ENCODE measurements at regions not wholly inside any gene's neighbourhood (a gene's known extent, or its start where the extent isn't known, plus 50 kb on each side); places are given as distances from the start of the nearest gene placed in this dataset.
A peak's percentile ranks its signal among the peaks of the same experiment; 100 is the strongest.

DNA sequence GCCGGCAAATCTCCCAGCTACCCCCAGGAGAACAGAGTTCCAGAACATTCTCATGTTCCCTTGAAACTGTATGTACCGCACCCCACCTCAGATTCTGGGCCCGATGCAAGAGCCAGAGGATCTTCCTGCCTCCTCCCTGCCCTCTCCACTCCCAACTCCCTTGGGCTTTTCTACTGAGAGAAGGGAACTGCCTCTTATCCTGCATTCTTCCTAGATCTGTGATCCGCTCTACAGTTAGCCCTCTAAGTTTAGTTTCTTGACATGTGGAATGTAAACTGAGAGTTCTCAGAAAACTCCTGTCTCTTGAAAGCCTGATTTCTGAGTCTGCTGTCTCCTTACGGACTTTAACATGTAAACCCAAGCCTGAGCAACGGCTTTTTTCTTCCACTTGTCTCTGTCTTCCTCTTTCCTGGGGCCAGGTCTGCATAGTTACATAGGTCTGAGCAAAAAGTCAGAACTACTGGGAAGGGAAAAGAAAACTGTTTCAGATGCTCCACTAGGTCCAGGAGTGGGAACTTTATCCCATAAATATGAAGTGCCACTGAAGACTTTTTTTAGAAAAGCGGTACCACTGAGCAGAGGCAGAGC, 86.5 kb upstream of the TNFAIP3 start:
- Mint-ChIP-seq H3K27ac (no peak overlapping the region), H3K9me3 (no peaks in the 10 kb centered on the region), H3K36me3 (no peaks in the 10 kb centered on the region), H3K4me3 (no peak overlapping the region), H3K27me3 (peaks cover 2% of the 10 kb centered on the region), H3K4me1 (ENCODE audit: low read depth) (peaks cover 4% of the 10 kb centered on the region)
- ChIA-PET POLR2A (no interaction called here), CTCF (no interaction called here)
- intact Hi-C loops (cut with micrococcal nuclease) = loop anchor here (5.0 kb wide), 1 partner anchor 38 kb away; no protein-coding TSS in a partner anchor
- DNase-seq = no peak

DNA sequence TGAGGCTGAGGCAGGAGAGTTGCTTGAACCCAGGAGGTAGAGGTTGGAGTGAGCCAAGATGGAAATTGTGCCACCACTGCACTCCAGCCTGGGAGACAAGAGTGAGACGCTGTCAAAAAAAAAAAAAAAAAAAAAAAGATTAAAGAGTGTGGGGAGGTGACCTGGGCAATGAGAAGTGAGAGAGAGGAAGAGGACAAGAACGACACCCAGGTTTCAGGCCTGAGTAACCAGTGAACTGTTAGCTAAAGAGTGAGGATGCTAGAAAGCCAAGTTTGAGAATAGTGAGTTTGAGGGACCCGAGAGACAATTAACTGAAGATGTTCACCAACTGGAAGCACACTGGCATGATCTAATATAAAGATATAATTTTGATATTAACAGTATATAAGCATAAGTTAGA, 85.4 kb upstream of the TNFAIP3 start:
- Mint-ChIP-seq H3K4me3 (no peak overlapping the region), H3K27ac (no peak overlapping the region), H3K4me1 (ENCODE audit: low read depth) (peaks cover 4% of the 10 kb centered on the region), H3K9me3 (no peaks in the 10 kb centered on the region), H3K27me3 (peaks cover 2% of the 10 kb centered on the region), H3K36me3 (no peaks in the 10 kb centered on the region)
- CTCF ChIA-PET = no interaction called here
- DNase-seq = no peak
- intact Hi-C loops (cut with micrococcal nuclease) = loop anchor here (5.0 kb wide), 1 partner anchor 39 kb away; no protein-coding TSS in a partner anchor
- POLR2A ChIA-PET = no interaction called here

DNA sequence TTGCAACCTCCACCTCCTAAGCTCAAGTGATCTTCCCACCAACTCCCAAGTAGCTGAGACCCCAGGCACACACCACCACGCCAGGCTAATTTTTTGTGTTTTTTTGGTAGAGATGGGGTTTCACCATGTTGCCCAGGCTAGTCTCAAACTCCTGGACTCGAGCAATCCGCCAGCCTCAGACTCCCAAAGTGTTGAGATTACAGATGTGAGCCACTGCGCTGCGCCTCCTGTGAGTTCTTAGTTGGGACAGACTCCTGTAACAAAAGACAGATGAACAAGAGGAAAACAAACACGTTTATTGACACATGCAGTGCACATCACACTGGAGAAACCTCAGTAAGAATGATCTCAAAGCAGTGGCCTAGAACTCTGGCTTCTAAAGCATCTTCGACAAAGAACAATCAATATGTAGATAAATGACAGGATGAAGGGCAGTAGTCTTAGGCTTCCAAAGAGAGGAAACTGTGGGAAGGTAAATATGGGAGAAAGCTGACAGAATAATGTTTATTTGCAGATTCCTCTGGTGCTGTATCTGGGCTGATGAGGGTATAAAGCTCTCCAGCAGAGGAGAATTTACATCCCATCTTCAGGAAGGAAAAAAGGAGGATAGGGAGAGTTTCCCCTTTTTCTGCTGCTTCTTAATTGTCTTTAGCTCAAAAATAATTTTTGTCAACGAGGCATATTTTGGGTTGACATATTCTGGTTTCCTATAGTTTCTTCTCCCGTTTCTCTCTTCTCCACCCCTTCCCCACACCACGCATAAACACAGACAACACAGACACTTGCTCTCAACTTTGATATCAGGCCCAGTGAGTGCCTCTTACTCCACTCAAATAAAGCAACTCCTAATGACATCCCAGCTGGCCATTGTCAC, 84.7 kb upstream of the TNFAIP3 start:
- Mint-ChIP-seq H3K9me3 (no peaks in the 10 kb centered on the region), H3K4me3 (no peak overlapping the region), H3K27me3 (no peaks in the 10 kb centered on the region), H3K27ac (no peak overlapping the region), H3K4me1 (ENCODE audit: low read depth) (no peaks in the 10 kb centered on the region), H3K36me3 (no peaks in the 10 kb centered on the region)
- ChIA-PET POLR2A (no interaction called here), CTCF (no interaction called here)
- no peak for DNase-seq
- intact Hi-C loops (cut with micrococcal nuclease) = loop anchor here (5.0 kb wide), 1 partner anchor 40 kb away; no protein-coding TSS in a partner anchor

DNA sequence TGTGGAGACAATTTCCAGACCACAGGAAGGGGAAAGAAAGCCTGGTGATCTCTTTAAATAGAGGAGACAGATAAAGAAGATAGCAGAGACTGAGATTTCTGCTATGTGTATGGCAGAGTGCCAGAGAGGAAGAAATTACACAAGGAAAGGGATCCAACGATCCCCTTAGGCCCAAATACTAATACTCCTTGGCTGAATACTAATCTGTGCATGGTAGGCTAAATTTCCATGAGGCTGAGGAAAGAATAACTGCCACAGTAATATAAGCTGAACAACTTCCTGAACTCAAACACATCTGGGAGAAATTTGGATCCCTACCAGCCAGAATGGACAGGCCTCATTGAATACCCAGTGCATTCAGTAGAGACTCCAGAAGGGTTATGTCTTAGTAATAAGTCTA, 83.3 kb upstream of the TNFAIP3 start:
- Mint-ChIP-seq H3K4me1 (ENCODE audit: low read depth) (no peaks in the 10 kb centered on the region), H3K36me3 (no peaks in the 10 kb centered on the region), H3K27me3 (no peaks in the 10 kb centered on the region), H3K27ac (no peak overlapping the region), H3K4me3 (no peak overlapping the region), H3K9me3 (no peaks in the 10 kb centered on the region)
- POLR2A ChIA-PET = no interaction called here
- DNase-seq = no peak
- CTCF ChIA-PET = no interaction called here
- intact Hi-C loops (cut with micrococcal nuclease) = loop anchor here (5.0 kb wide), 1 partner anchor 41 kb away; no protein-coding TSS in a partner anchor

DNA sequence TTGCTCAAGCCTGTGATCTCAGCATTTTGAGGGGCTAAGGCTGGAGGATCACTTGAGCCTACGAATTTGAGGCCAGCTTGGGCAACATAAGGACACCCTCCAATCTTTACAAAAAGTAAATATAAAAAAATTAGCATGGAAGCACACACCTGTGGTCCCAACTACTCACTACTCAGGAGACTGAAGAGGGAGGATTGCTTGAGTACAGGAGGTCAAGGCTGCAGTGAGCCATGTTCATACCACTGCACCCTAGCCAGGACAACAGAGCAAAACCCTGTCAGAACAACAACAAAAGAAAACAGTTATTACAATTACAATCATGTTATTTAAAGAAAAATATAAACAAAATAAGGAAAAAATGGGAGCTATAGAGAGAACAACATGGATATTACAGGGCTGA, 82.5 kb upstream of the TNFAIP3 start:
- Mint-ChIP-seq H3K4me1 (ENCODE audit: low read depth) (peaks cover 2% of the 10 kb centered on the region), H3K9me3 (no peaks in the 10 kb centered on the region), H3K27ac (no peak overlapping the region), H3K27me3 (no peaks in the 10 kb centered on the region), H3K4me3 (no peak overlapping the region), H3K36me3 (no peaks in the 10 kb centered on the region)
- intact Hi-C loops (cut with micrococcal nuclease) = loop anchor here (5.0 kb wide), 1 partner anchor 42 kb away; no protein-coding TSS in a partner anchor
- ChIA-PET POLR2A (no interaction called here), CTCF (no interaction called here)
- DNase-seq = no peak

DNA sequence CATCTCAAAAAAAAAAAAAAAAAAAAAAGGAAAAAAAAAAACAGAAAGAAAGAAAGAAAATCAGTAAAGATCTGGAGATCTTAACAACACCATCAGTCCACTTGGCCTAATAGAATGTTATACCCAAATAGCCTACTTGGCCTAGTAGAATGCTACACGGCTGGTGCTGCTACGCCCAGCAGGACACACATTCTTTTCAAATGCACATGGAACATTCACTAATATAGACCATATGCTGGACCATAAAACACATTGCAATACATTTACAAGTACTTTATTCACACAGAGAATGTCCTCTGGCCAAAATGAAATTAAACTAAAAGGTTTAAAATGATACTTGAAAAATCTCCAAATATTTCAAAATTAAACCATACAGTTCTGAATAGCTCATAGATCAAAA, 80.0 kb upstream of the TNFAIP3 start:
- ChIA-PET POLR2A (interaction anchor here (0.8 kb wide), 1 partner anchor 80 kb away, joined by 3 read pairs; the partner anchor contains the start of gene TNFAIP3), CTCF (interaction anchor here (2.6 kb wide), 1 partner anchor 13 kb away, joined by 11 read pairs; no protein-coding TSS in a partner anchor)
- Mint-ChIP-seq H3K9me3 (no peaks in the 10 kb centered on the region), H3K4me1 (ENCODE audit: low read depth) (peaks cover 26% of the 10 kb centered on the region), H3K27me3 (no peaks in the 10 kb centered on the region), H3K27ac (no peak overlapping the region), H3K36me3 (no peaks in the 10 kb centered on the region), H3K4me3 (no peak overlapping the region)
- intact Hi-C loops (cut with micrococcal nuclease) = no loop called here
- DNase-seq = no peak

DNA sequence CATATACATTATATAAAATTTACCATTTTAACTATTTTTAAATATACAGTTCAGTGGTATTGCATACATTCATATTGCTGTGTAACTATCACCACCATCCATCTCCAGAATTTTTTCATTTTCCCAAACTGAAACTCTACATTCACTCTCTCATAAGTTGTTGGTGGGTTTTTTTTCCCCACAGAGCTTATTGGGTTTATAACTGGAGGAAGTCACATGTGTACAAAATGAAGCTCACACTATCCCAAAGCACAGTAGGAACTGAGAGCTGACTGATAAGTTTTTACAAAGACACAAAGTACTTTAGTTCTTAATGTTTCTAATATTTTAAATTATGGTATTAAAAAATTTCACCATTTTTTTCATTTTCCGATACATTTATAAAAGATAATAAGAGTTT, 78.8 kb upstream of the TNFAIP3 start:
- intact Hi-C loops (cut with micrococcal nuclease) = no loop called here
- Mint-ChIP-seq H3K4me1 (ENCODE audit: low read depth) (peaks cover 31% of the 10 kb centered on the region), H3K4me3 (no peak overlapping the region), H3K9me3 (no peaks in the 10 kb centered on the region), H3K27ac (no peak overlapping the region), H3K36me3 (no peaks in the 10 kb centered on the region), H3K27me3 (no peaks in the 10 kb centered on the region)
- POLR2A ChIA-PET = interaction anchor here (0.8 kb wide), 1 partner anchor 72 kb away, joined by 3 read pairs; no protein-coding TSS in a partner anchor
- DNase-seq = no peak
- CTCF ChIA-PET = interaction anchor here (0.9 to 2.6 kb wide), 2 partner anchors 11 to 13 kb away, joined by 4 to 11 read pairs; no protein-coding TSS in a partner anchor

DNA sequence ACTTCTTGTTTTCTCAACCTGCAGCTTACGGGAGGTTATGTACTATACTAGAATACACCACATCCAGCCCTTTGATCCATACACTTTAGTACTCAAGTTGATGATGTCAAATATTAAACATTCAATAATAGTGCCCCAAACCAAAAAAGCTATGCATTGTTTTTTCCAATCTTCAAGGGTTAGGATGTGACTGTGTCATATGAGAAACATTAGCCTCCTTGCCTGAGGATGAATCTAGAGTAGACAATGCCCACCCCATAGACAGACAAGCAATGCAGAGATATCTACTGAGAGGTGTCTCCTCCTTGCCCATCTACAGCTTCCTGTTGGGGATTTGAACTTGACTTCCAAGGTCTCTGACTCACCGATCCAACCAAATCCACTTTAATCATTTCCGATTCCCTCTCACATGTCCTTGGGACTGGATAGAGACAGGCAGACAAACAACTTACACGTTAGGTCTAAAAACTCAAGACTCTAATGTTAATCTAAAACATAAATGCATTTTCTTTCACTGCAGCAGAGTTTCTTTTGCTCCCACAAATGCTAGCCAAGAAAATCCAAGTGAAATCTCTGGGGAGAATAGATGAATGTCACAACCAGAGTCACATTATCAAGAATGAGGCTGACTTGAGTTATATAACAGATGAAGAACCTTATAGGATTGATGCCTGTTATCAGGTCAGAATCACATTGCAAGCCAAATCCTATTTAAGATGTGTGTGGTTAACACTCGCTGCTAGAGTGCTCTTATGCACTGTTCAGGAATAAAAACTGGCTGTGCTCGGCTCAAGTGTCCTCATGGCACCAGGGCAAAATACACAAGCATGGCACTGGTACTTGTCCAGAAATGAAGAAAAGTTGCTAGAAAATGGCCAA, 75.5 kb upstream of the TNFAIP3 start:
- CTCF ChIA-PET = interaction anchor here (0.8 to 1.8 kb wide), 7 partner anchors 8 to 117 kb away, joined by 4 to 9 read pairs (median 6); partner anchors contain the start of gene TNFAIP3
- intact Hi-C loops (cut with micrococcal nuclease) = loop anchor here (1.0 to 2.0 kb wide), 4 partner anchors 20 to 83 kb away; no protein-coding TSS in a partner anchor
- POLR2A ChIA-PET = interaction anchor here (1.0 to 2.1 kb wide), 2 partner anchors 75 to 76 kb away, joined by 3 to 11 read pairs; partner anchors contain the start of gene TNFAIP3
- Mint-ChIP-seq H3K27me3 (no peaks in the 10 kb centered on the region), H3K4me1 (ENCODE audit: low read depth) (peaks cover 53% of the 10 kb centered on the region), H3K27ac (peak overlapping the region; percentile 59), H3K9me3 (no peaks in the 10 kb centered on the region), H3K4me3 (peak overlapping the region; percentile 62), H3K36me3 (no peaks in the 10 kb centered on the region)
- no peak for DNase-seq

DNA sequence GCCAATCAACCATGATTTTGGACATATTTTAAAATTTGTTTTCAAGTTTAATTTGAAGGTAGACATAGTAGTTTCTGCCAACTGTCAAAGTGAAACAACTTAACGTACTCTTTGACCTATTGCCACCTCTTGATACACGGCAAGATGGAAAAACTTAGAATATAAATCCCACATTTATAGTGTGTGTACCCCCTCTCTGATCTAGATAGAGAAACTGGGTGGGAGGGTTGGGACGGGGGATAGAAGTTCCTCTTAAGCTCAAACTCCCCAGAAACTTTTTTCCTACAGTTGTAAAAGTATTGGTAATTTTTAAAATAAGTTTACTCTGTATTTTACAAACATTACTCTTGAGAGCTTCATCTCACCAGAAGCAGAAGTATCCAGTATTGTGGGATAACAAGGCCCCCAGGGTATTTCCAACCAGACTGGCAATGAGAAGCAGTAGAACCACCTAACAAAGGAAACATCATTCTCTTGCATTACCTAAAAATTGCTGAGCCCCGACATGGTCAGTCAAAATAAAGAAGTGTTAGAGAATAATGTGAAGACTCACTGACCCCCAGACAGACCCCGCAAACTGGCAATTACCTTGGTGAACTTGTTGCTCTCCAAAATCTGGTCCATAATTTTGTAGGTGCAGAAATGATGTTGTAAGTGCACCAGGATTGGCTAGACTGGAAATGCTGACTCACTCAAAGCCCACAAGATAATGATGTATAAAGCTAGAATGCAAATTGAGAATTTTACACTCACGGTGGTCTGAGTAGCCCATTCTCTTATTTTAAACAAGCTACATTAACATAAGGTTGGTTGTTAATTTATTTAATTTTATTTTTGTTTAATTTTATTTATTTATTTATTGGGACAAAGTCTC, 74.7 kb upstream of the TNFAIP3 start:
- DNase-seq = peak; percentile 40
- intact Hi-C loops (cut with micrococcal nuclease) = loop anchor here (1.0 to 2.0 kb wide), 4 partner anchors 19 to 84 kb away; no protein-coding TSS in a partner anchor
- no peaks in the 10 kb centered on the region for H3K36me3 Mint-ChIP-seq
- no peaks in the 10 kb centered on the region for H3K9me3 Mint-ChIP-seq
- peak overlapping the region; percentile 75 for H3K27ac Mint-ChIP-seq
- ChIA-PET CTCF (interaction anchor here (1.0 to 1.5 kb wide), 4 partner anchors 75 to 116 kb away, joined by 3 to 4 read pairs (median 4); partner anchors contain the start of gene TNFAIP3), POLR2A (interaction anchor here (2.1 kb wide), 1 partner anchor 75 kb away, joined by 11 read pairs; the partner anchor contains the start of gene TNFAIP3)
- peak overlapping the region; percentile 62 for H3K4me3 Mint-ChIP-seq
- peaks cover 53% of the 10 kb centered on the region for H3K4me1 Mint-ChIP-seq (ENCODE audit: low read depth)
- no peaks in the 10 kb centered on the region for H3K27me3 Mint-ChIP-seq

DNA sequence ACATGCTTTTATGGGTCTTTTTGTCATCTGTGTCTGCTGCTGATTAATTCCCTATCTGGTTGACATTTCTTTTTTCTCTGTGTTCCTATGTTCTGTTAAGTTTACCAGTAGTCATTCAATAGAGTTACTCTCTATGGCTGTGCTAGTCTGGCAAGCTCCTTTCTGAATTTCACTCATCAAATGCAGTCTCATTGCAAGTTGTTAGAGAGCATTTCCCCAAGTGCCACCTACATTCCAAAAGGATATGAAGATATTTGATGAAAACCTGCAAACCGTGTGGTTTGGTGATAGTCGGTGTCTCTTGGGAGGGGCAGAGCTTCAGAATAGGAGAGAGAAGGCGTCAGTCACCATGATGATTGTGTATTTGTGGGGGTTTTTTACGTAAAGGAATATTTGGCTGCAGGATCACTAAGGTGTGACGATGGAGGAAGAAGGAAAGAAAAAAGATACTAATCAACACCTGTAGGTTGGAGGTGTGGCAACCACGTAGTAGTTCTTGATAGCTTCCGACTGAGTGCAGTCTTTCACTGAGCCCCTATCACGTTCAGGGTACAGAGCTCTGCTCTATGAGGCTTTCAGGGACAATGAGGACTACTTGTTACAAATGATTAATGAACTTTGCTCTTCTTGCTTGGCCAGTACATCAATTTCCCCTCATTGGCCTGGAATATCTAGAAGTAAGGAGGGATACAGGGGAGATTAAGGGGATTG, 73.1 kb upstream of the TNFAIP3 start:
- Mint-ChIP-seq H3K27ac (peak overlapping the region; percentile 35), H3K36me3 (no peaks in the 10 kb centered on the region), H3K27me3 (no peaks in the 10 kb centered on the region), H3K9me3 (no peaks in the 10 kb centered on the region), H3K4me1 (ENCODE audit: low read depth) (peaks cover 64% of the 10 kb centered on the region), H3K4me3 (no peak overlapping the region)
- CTCF ChIA-PET = interaction anchor here (0.6 to 1.4 kb wide), 4 partner anchors 35 to 86 kb away, joined by 3 to 4 read pairs (median 4); no protein-coding TSS in a partner anchor
- intact Hi-C loops (cut with micrococcal nuclease) = loop anchor here (2.0 kb wide), 1 partner anchor 35 kb away; no protein-coding TSS in a partner anchor
- POLR2A ChIA-PET = interaction anchor here (2.1 kb wide), 1 partner anchor 73 kb away, joined by 11 read pairs; the partner anchor contains the start of gene TNFAIP3
- no peak for DNase-seq

Measured in activated CD4-positive, alpha-beta memory T cell treated with anti-CD3 and anti-CD28 coated beads for 36 hours (primary cell).